HEK293 (cell line): ENCODE measurements at regions not wholly inside any gene's neighbourhood (a gene's known extent, or its start where the extent isn't known, plus 50 kb on each side); places are given as distances from the start of the nearest gene placed in this dataset.

Experiments used
- CTCF ChIA-PET: fragments of 350-600 bp; formaldehyde crosslinking; extraction: SDS; loops from one replicate; lab custom pipeline; 2021; ENCODE audit warnings: antibody characterized with exemption; lab: Yijun Ruan, JAX
- POLR2A ChIA-PET: fragments of 300-600 bp; formaldehyde crosslinking; extraction: SDS; loops from one replicate; lab custom pipeline; 2020; ENCODE audit warnings: antibody characterized with exemption, inconsistent platforms; lab: Yijun Ruan, JAX
- H3K27ac ChIP-seq: fragments of 200-500 bp; sonication (Bioruptor generic); 2 replicates; pipeline ENCODE4 v1.5.1; 2014; ENCODE audit warnings: low read depth, low read length, control low read depth, inconsistent platforms; ENCODE audit errors: extremely low read depth
- H3K36me3 ChIP-seq, 2 experiments: fragments of 200-500 bp in 1 of 2; sonication (Bioruptor generic) in 1 of 2; 1 replicate in 1 of 2; 2 replicates in 1 of 2; pipeline ENCODE4 v1.5.1; 2014 to 2017; ENCODE audit warnings: inconsistent platforms in 2 of 2, low read length in 2 of 2; ENCODE audit not compliant: control insufficient read depth in 2 of 2, insufficient read depth in 1 of 2
- H3K4me1 ChIP-seq: fragments of 200-500 bp; sonication (Bioruptor generic); 2 replicates; pipeline ENCODE4 v1.5.1; 2014; ENCODE audit warnings: mild to moderate bottlenecking, low read length, inconsistent platforms; ENCODE audit not compliant: control insufficient read depth, insufficient read depth
- H3K4me3 ChIP-seq: 2 replicates; pipeline ENCODE4 v1.5.1; 2011; ENCODE audit warnings: low read depth, mild to moderate bottlenecking, control low read depth, low read length, moderate library complexity
- H3K9me3 ChIP-seq: fragments of 200-500 bp; sonication (Bioruptor generic); 2 replicates; pipeline ENCODE4 v1.5.1; 2014; ENCODE audit warnings: low read depth, low read length, inconsistent platforms; ENCODE audit not compliant: control insufficient read depth, insufficient read depth
- KLF10 ChIP-seq: fragments of 450-650 bp; IDR thresholded peaks from 2 replicates; pipeline ENCODE4 v1.5.1; 2018; ENCODE audit warnings: missing biosample characterization, mild to moderate bottlenecking, missing genetic modification characterization
- YY1 ChIP-seq: fragments of 450-650 bp; formaldehyde crosslinking; IDR thresholded peaks from 2 replicates; pipeline ENCODE4 v1.5.1; 2018; ENCODE audit warnings: missing biosample characterization, missing genetic modification characterization
- ZBTB21 ChIP-seq: fragments of 450-650 bp; formaldehyde crosslinking; IDR thresholded peaks from 2 replicates; pipeline ENCODE4 v1.5.1; 2017; ENCODE audit warnings: missing biosample characterization, missing genetic modification characterization
- ZFP3 ChIP-seq: fragments of 450-650 bp; formaldehyde crosslinking; IDR thresholded peaks from 2 replicates; pipeline ENCODE4 v1.5.1; 2016; ENCODE audit warnings: low read depth, missing biosample characterization, missing genetic modification characterization
- ZIC2 ChIP-seq: fragments of 450-650 bp; formaldehyde crosslinking; IDR thresholded peaks from 2 replicates; pipeline ENCODE4 v1.5.1; 2016; ENCODE audit warnings: missing biosample characterization, missing genetic modification characterization
- ZNF132 ChIP-seq: fragments of 450-650 bp; formaldehyde crosslinking; IDR thresholded peaks from 2 replicates; pipeline ENCODE4 v1.5.1; 2017; ENCODE audit warnings: missing biosample characterization, missing genetic modification characterization, borderline replicate concordance
- ZNF146 ChIP-seq: fragments of 450-650 bp; formaldehyde crosslinking; IDR thresholded peaks from 2 replicates; pipeline ENCODE4 v1.5.1; 2016; ENCODE audit warnings: missing biosample characterization, missing genetic modification characterization
- ZNF223 ChIP-seq: fragments of 450-650 bp; formaldehyde crosslinking; IDR thresholded peaks from 2 replicates; pipeline ENCODE4 v1.5.1; 2016; ENCODE audit warnings: missing biosample characterization, missing genetic modification characterization
- ZNF302 ChIP-seq: fragments of 450-650 bp; formaldehyde crosslinking; IDR thresholded peaks from 2 replicates; pipeline ENCODE4 v1.5.1; 2016; ENCODE audit warnings: missing biosample characterization, missing genetic modification characterization, low read depth
- ZNF354C ChIP-seq: fragments of 450-650 bp; formaldehyde crosslinking; IDR thresholded peaks from 2 replicates; pipeline ENCODE4 v1.5.1; 2016; ENCODE audit warnings: missing biosample characterization, missing genetic modification characterization, low read depth, borderline replicate concordance
- ZNF366 ChIP-seq: fragments of 450-650 bp; formaldehyde crosslinking; conservative IDR thresholded peaks from 2 replicates; pipeline ENCODE4 v1.5.1; 2016; ENCODE audit warnings: missing biosample characterization, missing genetic modification characterization
- ZNF404 ChIP-seq: fragments of 450-650 bp; formaldehyde crosslinking; IDR thresholded peaks from 2 replicates; pipeline ENCODE4 v1.5.1; 2017; ENCODE audit warnings: missing biosample characterization, missing genetic modification characterization
- ZNF561 ChIP-seq: fragments of 450-650 bp; IDR thresholded peaks from 2 replicates; pipeline ENCODE4 v1.5.1; 2018; ENCODE audit warnings: missing biosample characterization, missing genetic modification characterization, borderline replicate concordance
- ZNF629 ChIP-seq: fragments of 450-650 bp; formaldehyde crosslinking; IDR thresholded peaks from 2 replicates; pipeline ENCODE4 v1.5.1; 2017; ENCODE audit warnings: missing biosample characterization, missing genetic modification characterization
- ZNF707 ChIP-seq: fragments of 450-650 bp; formaldehyde crosslinking; IDR thresholded peaks from 2 replicates; pipeline ENCODE4 v1.5.1; 2016; ENCODE audit warnings: missing biosample characterization, missing genetic modification characterization
- ZNF76 ChIP-seq: fragments of 450-650 bp; formaldehyde crosslinking; IDR thresholded peaks from 2 replicates; pipeline ENCODE4; 2016; ENCODE audit warnings: low read depth, missing biosample characterization, missing genetic modification characterization, borderline replicate concordance
- ZSCAN23 ChIP-seq: fragments of 450-650 bp; formaldehyde crosslinking; IDR thresholded peaks from 2 replicates; pipeline ENCODE4 v1.5.1; 2016; ENCODE audit warnings: missing biosample characterization, missing genetic modification characterization
- TF ChIP-seq, protein P1 (sequence below): fragments of 450-650 bp; formaldehyde crosslinking; IDR thresholded peaks from 2 replicates; pipeline ENCODE4 v1.5.1; 2017; ENCODE audit warnings: missing biosample characterization, missing genetic modification characterization
- TF ChIP-seq, protein P2 (sequence below): fragments of 450-650 bp; formaldehyde crosslinking; IDR thresholded peaks from 2 replicates; pipeline ENCODE4 v1.5.1; 2017; ENCODE audit warnings: missing biosample characterization, missing genetic modification characterization
- TF ChIP-seq, protein P3 (sequence below): fragments of 450-650 bp; formaldehyde crosslinking; IDR thresholded peaks from 2 replicates; pipeline ENCODE4 v1.5.1; 2016; ENCODE audit warnings: missing biosample characterization, missing genetic modification characterization
- TF ChIP-seq, protein P4 (sequence below): fragments of 450-650 bp; formaldehyde crosslinking; IDR thresholded peaks from 2 replicates; pipeline ENCODE4 v1.5.1; 2016; ENCODE audit warnings: missing biosample characterization, missing genetic modification characterization
- TF ChIP-seq, protein P5 (sequence below): fragments of 450-650 bp; formaldehyde crosslinking; IDR thresholded peaks from 2 replicates; pipeline ENCODE4 v1.5.1; 2016; ENCODE audit warnings: missing biosample characterization, missing genetic modification characterization, low read depth
- TF ChIP-seq, protein P6 (sequence below): fragments of 450-650 bp; IDR thresholded peaks from 2 replicates; pipeline ENCODE4 v1.5.1; 2018; ENCODE audit warnings: missing biosample characterization, missing genetic modification characterization
- TF ChIP-seq, protein P7 (sequence below): fragments of 450-650 bp; formaldehyde crosslinking; IDR thresholded peaks from 2 replicates; pipeline ENCODE4 v1.5.1; 2016; ENCODE audit warnings: missing biosample characterization, missing genetic modification characterization
- TF ChIP-seq, protein P8 (sequence below): fragments of 450-650 bp; formaldehyde crosslinking; IDR thresholded peaks from 2 replicates; pipeline ENCODE4 v1.5.1; 2016; ENCODE audit warnings: missing biosample characterization, missing genetic modification characterization

DNA sequence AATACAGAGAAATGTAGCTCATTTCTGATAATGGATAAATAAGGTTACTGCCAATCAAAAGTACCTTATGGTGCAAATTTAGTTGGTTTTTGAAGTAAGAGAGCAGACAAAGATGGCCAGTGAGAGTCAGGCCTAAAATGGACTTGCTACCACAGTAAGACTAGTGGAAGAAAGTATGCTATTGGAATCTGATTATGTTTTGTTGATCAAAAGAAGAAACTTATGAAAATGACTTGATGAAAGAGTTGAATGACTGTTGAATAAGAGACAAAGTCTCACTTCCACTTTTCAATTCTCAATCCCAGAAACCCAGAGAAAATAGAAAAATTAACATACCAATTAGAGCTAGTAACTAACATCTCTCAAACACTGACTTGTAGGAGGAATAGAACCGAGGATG is 737.8 kb upstream of the INTU start:
- TF ChIP-seq ZFP3 (no peak), ZSCAN23 (tag by site-specific recombination) (no peak), YY1 (tag by site-specific recombination) (no peak), ZNF561 (tag by site-specific recombination) (no peak), ZNF132 (tag by site-specific recombination) (no peak), ZBTB21 (tag by site-specific recombination) (no peak)
- TF ChIP-seq, protein P1, sequence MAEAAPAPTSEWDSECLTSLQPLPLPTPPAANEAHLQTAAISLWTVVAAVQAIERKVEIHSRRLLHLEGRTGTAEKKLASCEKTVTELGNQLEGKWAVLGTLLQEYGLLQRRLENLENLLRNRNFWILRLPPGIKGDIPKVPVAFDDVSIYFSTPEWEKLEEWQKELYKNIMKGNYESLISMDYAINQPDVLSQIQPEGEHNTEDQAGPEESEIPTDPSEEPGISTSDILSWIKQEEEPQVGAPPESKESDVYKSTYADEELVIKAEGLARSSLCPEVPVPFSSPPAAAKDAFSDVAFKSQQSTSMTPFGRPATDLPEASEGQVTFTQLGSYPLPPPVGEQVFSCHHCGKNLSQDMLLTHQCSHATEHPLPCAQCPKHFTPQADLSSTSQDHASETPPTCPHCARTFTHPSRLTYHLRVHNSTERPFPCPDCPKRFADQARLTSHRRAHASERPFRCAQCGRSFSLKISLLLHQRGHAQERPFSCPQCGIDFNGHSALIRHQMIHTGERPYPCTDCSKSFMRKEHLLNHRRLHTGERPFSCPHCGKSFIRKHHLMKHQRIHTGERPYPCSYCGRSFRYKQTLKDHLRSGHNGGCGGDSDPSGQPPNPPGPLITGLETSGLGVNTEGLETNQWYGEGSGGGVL: no peak
- TF ChIP-seq, protein P2, sequence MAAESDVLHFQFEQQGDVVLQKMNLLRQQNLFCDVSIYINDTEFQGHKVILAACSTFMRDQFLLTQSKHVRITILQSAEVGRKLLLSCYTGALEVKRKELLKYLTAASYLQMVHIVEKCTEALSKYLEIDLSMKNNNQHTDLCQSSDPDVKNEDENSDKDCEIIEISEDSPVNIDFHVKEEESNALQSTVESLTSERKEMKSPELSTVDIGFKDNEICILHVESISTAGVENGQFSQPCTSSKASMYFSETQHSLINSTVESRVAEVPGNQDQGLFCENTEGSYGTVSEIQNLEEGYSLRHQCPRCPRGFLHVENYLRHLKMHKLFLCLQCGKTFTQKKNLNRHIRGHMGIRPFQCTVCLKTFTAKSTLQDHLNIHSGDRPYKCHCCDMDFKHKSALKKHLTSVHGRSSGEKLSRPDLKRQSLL: no peak
- TF ChIP-seq, protein P3, sequence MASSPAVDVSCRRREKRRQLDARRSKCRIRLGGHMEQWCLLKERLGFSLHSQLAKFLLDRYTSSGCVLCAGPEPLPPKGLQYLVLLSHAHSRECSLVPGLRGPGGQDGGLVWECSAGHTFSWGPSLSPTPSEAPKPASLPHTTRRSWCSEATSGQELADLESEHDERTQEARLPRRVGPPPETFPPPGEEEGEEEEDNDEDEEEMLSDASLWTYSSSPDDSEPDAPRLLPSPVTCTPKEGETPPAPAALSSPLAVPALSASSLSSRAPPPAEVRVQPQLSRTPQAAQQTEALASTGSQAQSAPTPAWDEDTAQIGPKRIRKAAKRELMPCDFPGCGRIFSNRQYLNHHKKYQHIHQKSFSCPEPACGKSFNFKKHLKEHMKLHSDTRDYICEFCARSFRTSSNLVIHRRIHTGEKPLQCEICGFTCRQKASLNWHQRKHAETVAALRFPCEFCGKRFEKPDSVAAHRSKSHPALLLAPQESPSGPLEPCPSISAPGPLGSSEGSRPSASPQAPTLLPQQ: no peak
- ChIA-PET CTCF (interaction anchor here (0.5 kb wide), 1 partner anchor 422 kb away, joined by 7 read pairs; no protein-coding TSS in a partner anchor), POLR2A (no interaction called here)
- Histone ChIP-seq H3K36me3 (no peaks in the 10 kb centered on the region), H3K9me3 (no peaks in the 10 kb centered on the region), H3K4me1 (no peaks in the 10 kb centered on the region), H3K4me3 (no peak overlapping the region), H3K27ac (no peak overlapping the region)

DNA sequence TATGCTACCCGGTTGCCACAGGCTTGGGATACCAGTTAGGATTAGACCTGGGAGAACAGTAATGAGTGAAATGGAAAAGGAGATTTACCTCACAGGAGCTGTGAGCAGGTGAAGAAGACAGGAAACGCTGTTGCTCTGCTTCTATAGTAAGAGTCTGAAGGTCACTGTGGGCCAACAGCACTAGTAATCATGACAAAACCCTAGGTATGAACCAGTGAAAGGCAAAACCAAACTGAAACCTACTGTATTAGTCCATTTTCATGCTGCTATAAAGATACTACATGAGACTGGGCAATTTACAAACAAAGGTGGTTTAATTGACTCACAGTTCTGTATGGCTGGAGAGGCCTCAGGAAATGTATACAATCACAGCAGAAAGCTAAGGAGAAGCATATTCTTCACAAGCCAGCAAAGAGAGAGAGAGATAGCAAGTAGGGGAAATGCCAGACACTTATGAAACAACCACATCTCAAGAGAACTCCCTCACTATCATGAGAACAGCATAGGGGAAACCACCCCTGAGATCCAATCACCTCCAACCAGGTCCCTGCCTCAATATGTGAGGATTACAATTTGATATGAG is 736.7 kb upstream of the INTU start:
- Histone ChIP-seq H3K4me3 (no peak overlapping the region), H3K27ac (no peak overlapping the region), H3K36me3 (no peaks in the 10 kb centered on the region), H3K4me1 (no peaks in the 10 kb centered on the region), H3K9me3 (no peaks in the 10 kb centered on the region)
- POLR2A ChIA-PET: no interaction called here
- CTCF ChIA-PET: no interaction called here
- TF ChIP-seq, protein P4, sequence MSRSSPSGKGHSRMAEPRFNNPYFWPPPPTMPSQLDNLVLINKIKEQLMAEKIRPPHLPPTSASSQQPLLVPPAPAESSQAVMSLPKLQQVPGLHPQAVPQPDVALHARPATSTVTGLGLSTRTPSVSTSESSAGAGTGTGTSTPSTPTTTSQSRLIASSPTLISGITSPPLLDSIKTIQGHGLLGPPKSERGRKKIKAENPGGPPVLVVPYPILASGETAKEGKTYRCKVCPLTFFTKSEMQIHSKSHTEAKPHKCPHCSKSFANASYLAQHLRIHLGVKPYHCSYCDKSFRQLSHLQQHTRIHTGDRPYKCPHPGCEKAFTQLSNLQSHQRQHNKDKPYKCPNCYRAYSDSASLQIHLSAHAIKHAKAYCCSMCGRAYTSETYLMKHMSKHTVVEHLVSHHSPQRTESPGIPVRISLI (tag by site-specific recombination): no peak
- TF ChIP-seq, protein P5, sequence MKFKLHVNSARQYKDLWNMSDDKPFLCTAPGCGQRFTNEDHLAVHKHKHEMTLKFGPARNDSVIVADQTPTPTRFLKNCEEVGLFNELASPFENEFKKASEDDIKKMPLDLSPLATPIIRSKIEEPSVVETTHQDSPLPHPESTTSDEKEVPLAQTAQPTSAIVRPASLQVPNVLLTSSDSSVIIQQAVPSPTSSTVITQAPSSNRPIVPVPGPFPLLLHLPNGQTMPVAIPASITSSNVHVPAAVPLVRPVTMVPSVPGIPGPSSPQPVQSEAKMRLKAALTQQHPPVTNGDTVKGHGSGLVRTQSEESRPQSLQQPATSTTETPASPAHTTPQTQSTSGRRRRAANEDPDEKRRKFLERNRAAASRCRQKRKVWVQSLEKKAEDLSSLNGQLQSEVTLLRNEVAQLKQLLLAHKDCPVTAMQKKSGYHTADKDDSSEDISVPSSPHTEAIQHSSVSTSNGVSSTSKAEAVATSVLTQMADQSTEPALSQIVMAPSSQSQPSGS: no peak
- TF ChIP-seq ZNF76 (tag by site-specific recombination): no peak
- TF ChIP-seq, protein P6, sequence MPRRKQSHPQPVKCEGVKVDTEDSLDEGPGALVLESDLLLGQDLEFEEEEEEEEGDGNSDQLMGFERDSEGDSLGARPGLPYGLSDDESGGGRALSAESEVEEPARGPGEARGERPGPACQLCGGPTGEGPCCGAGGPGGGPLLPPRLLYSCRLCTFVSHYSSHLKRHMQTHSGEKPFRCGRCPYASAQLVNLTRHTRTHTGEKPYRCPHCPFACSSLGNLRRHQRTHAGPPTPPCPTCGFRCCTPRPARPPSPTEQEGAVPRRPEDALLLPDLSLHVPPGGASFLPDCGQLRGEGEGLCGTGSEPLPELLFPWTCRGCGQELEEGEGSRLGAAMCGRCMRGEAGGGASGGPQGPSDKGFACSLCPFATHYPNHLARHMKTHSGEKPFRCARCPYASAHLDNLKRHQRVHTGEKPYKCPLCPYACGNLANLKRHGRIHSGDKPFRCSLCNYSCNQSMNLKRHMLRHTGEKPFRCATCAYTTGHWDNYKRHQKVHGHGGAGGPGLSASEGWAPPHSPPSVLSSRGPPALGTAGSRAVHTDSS: no peak
- TF ChIP-seq ZNF223 (tag by site-specific recombination): no peak
- no peak for TF ChIP-seq ZIC2 (tag by site-specific recombination)
- TF ChIP-seq ZNF629 (tag by site-specific recombination): no peak
- TF ChIP-seq ZNF404 (tag by site-specific recombination): no peak
- no peak for TF ChIP-seq ZNF707 (tag by site-specific recombination)
- no peak for TF ChIP-seq ZNF302 (tag by site-specific recombination)
- no peak for TF ChIP-seq ZNF354C
- no peak for TF ChIP-seq ZNF146 (tag by site-specific recombination)
- TF ChIP-seq, protein P7, sequence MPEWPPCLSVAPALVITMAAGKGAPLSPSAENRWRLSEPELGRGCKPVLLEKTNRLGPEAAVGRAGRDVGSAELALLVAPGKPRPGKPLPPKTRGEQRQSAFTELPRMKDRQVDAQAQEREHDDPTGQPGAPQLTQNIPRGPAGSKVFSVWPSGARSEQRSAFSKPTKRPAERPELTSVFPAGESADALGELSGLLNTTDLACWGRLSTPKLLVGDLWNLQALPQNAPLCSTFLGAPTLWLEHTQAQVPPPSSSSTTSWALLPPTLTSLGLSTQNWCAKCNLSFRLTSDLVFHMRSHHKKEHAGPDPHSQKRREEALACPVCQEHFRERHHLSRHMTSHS (tag by site-specific recombination): no peak
- TF ChIP-seq ZNF366 (tag by site-specific recombination): no peak
- TF ChIP-seq, protein P8, sequence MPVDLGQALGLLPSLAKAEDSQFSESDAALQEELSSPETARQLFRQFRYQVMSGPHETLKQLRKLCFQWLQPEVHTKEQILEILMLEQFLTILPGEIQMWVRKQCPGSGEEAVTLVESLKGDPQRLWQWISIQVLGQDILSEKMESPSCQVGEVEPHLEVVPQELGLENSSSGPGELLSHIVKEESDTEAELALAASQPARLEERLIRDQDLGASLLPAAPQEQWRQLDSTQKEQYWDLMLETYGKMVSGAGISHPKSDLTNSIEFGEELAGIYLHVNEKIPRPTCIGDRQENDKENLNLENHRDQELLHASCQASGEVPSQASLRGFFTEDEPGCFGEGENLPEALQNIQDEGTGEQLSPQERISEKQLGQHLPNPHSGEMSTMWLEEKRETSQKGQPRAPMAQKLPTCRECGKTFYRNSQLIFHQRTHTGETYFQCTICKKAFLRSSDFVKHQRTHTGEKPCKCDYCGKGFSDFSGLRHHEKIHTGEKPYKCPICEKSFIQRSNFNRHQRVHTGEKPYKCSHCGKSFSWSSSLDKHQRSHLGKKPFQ (tag by site-specific recombination): no peak
- no peak for TF ChIP-seq KLF10
